ENCODE measurements at regions not wholly inside any gene's neighbourhood (a gene's known extent, or its start where the extent isn't known, plus 50 kb on each side); places are given as distances from the start of the nearest gene placed in this dataset.

DNA sequence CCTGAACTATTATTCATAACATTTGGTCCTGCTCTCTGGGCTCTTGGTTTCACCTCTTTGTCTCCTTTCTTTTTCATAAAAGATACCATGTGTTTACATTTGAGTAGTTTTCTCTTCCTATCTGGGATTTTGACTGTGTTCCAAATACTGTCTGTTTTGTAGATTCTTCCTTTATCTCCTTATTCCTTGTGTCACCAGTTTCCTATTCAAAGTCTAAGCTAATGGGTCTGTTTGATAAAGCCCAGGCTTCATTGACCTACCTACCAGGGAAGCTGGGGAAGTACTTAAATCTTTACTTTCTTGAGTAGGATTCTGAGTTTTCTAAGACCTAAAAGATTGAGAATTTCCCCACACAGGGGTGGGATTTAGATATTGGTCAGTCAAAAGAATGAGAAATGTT is 409.5 kb downstream of the RAPGEF2 start:
- no peak for TF ChIP-seq EZH2 (IDR thresholded peaks at IDR 0.05; ENCODE audit: borderline replicate concordance, insufficient read depth, low read depth, low read length, poor library complexity, severe bottlenecking)
- TF ChIP-seq, protein P1, sequence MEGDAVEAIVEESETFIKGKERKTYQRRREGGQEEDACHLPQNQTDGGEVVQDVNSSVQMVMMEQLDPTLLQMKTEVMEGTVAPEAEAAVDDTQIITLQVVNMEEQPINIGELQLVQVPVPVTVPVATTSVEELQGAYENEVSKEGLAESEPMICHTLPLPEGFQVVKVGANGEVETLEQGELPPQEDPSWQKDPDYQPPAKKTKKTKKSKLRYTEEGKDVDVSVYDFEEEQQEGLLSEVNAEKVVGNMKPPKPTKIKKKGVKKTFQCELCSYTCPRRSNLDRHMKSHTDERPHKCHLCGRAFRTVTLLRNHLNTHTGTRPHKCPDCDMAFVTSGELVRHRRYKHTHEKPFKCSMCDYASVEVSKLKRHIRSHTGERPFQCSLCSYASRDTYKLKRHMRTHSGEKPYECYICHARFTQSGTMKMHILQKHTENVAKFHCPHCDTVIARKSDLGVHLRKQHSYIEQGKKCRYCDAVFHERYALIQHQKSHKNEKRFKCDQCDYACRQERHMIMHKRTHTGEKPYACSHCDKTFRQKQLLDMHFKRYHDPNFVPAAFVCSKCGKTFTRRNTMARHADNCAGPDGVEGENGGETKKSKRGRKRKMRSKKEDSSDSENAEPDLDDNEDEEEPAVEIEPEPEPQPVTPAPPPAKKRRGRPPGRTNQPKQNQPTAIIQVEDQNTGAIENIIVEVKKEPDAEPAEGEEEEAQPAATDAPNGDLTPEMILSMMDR (IDR thresholded peaks at IDR 0.05) = no peak

Data from B cell (primary cell).